ENCODE measurements at regions not wholly inside any gene's neighbourhood (a gene's known extent, or its start where the extent isn't known, plus 50 kb on each side); places are given as distances from the start of the nearest gene placed in this dataset.

GRCh38 chr17:72363089-72363610 lies 242.3 kb downstream of the SOX9 start:
- Histone ChIP-seq H3K4me3 (ENCODE audit: low read depth, low read length, poor library complexity, severe bottlenecking) (no peak overlapping the region), H3K36me3 (ENCODE audit: insufficient read depth, low read length, poor library complexity, severe bottlenecking) (no peaks in the 10 kb centered on the region), H3K4me1 (ENCODE audit: insufficient read depth, low read length, poor library complexity, severe bottlenecking) (peaks cover 4% of the 10 kb centered on the region), H3K9me3 (ENCODE audit: low read depth, low read length, poor library complexity, severe bottlenecking) (no peaks in the 10 kb centered on the region), H3K27me3 (replicated peaks; ENCODE audit: insufficient read depth, low read depth, low read length, poor library complexity) (no peaks in the 10 kb centered on the region), H3K27ac (ENCODE audit: low read depth, low read length, poor library complexity, severe bottlenecking) (no peak overlapping the region)
- no peak for DNase-seq (ENCODE audit: low spot score)
- no TSS peak for BruUV-seq (replicated peaks)
- intact Hi-C loops (cut with micrococcal nuclease; ENCODE audit: unreplicated experiment) = no loop called here
- POLR2A ChIA-PET (ENCODE audit: low non-redundant PET) = no interaction called here
- CTCF ChIA-PET = no interaction called here
- no peak for TF ChIP-seq CTCF (conservative IDR thresholded peaks at IDR 0.05; ENCODE audit: low read depth, low read length)

GRCh38 chr17:72365857-72366414 lies 245.1 kb downstream of the SOX9 start:
- no peak overlapping the region for H3K27ac ChIP-seq (ENCODE audit: low read depth, low read length, poor library complexity, severe bottlenecking)
- intact Hi-C loops (cut with micrococcal nuclease; ENCODE audit: unreplicated experiment) = no loop called here
- H3K4me3 ChIP-seq (ENCODE audit: low read depth, low read length, poor library complexity, severe bottlenecking) = no peak overlapping the region
- peaks cover 7% of the 10 kb centered on the region for H3K4me1 ChIP-seq (ENCODE audit: insufficient read depth, low read length, poor library complexity, severe bottlenecking)
- DNase-seq (ENCODE audit: low spot score) = no peak
- POLR2A ChIA-PET (ENCODE audit: low non-redundant PET) = no interaction called here
- no peaks in the 10 kb centered on the region for H3K27me3 ChIP-seq (replicated peaks; ENCODE audit: insufficient read depth, low read depth, low read length, poor library complexity)
- no TSS peak for BruUV-seq (replicated peaks)
- no peaks in the 10 kb centered on the region for H3K9me3 ChIP-seq (ENCODE audit: low read depth, low read length, poor library complexity, severe bottlenecking)
- CTCF ChIA-PET = interaction anchor here (0.6 kb wide), 1 partner anchor 589 kb away, joined by 11 read pairs; no protein-coding TSS in a partner anchor
- H3K36me3 ChIP-seq (ENCODE audit: insufficient read depth, low read length, poor library complexity, severe bottlenecking) = no peaks in the 10 kb centered on the region
- TF ChIP-seq EZH2 (IDR thresholded peaks at IDR 0.05; ENCODE audit: borderline replicate concordance, low read depth, low read length, poor library complexity, severe bottlenecking) (no peak), CTCF (conservative IDR thresholded peaks at IDR 0.05; ENCODE audit: low read depth, low read length) (no peak)

- CTCF ChIA-PET = interaction anchor here (0.6 kb wide), 1 partner anchor 589 kb away, joined by 11 read pairs; no protein-coding TSS in a partner anchor
- Histone ChIP-seq H3K4me1 (ENCODE audit: insufficient read depth, low read length, poor library complexity, severe bottlenecking) (peaks cover 8% of the 10 kb centered on the region), H3K9me3 (ENCODE audit: low read depth, low read length, poor library complexity, severe bottlenecking) (no peaks in the 10 kb centered on the region), H3K27me3 (replicated peaks; ENCODE audit: insufficient read depth, low read depth, low read length, poor library complexity) (no peaks in the 10 kb centered on the region), H3K27ac (ENCODE audit: low read depth, low read length, poor library complexity, severe bottlenecking) (no peak overlapping the region), H3K36me3 (ENCODE audit: insufficient read depth, low read length, poor library complexity, severe bottlenecking) (no peaks in the 10 kb centered on the region), H3K4me3 (ENCODE audit: low read depth, low read length, poor library complexity, severe bottlenecking) (no peak overlapping the region)
- POLR2A ChIA-PET (ENCODE audit: low non-redundant PET) = interaction anchor here (0.6 kb wide), 1 partner anchor 9 kb away, joined by 4 read pairs; no protein-coding TSS in a partner anchor
- no TSS peak for BruUV-seq (replicated peaks)
- intact Hi-C loops (cut with micrococcal nuclease; ENCODE audit: unreplicated experiment) = no loop called here
- TF ChIP-seq EZH2 (IDR thresholded peaks at IDR 0.05; ENCODE audit: borderline replicate concordance, low read depth, low read length, poor library complexity, severe bottlenecking) = no peak
- no peak for TF ChIP-seq CTCF (conservative IDR thresholded peaks at IDR 0.05; ENCODE audit: low read depth, low read length)
- no peak for DNase-seq (ENCODE audit: low spot score)
These were observed 245.8 kb downstream of the SOX9 start for GRCh38 chr17:72366626-72367025.

All from A673 (cell line).